Peyer's patch (tissue), 4 donors: ENCODE measurements at regions not wholly inside any gene's neighbourhood (a gene's known extent, or its start where the extent isn't known, plus 50 kb on each side); places are given as distances from the start of the nearest gene placed in this dataset.

ENCODE experiments used
- DNase-seq, 3 donors: peaks; one replicate each; pipeline ENCODE4 v3.0.0-alpha.2; 2017 to 2019
- H3K27ac ChIP-seq, 4 donors: fragments of 200-600 bp; sonication (generic); one replicate each; pipeline ENCODE4 v1.5.1; 2016 to 2019
- H3K27me3 ChIP-seq, 2 donors: fragments of 200-600 bp; sonication (generic); one replicate each; pipeline ENCODE4 v1.5.1; 2019
- H3K36me3 ChIP-seq, 3 donors: fragments of 200-600 bp; sonication (generic); one replicate each; pipeline ENCODE4 v1.5.1; 2016 to 2019
- H3K4me1 ChIP-seq, 4 donors: fragments of 200-600 bp; sonication (generic); one replicate each; pipeline ENCODE4 v1.5.1; 2016 to 2019
- H3K4me3 ChIP-seq, 4 donors: fragments of 200-600 bp; sonication (generic); 1 replicate in 3 of 4; 2 replicates in 1 of 4; pipeline ENCODE4 v1.5.1; 2016 to 2019; ENCODE audit warnings: mild to moderate bottlenecking in 1 of 4
- H3K9me3 ChIP-seq, 4 donors: fragments of 200-600 bp; sonication (generic); one replicate each; pipeline ENCODE4 v1.5.1; 2016 to 2019; ENCODE audit warnings: mild to moderate bottlenecking in 1 of 4
- CTCF ChIP-seq, 6 experiments: fragments of 450-650 bp in 4 of 6; fragments of 200-600 bp in 2 of 6; sonication (generic) in 1 of 6; IDR thresholded peaks; one replicate each; pipeline ENCODE4 v1.5.1; 2017 to 2019; ENCODE audit warnings: antibody characterized with exemption in 6 of 6, mild to moderate bottlenecking in 3 of 6, moderate library complexity in 1 of 6
- POLR2A ChIP-seq, 2 donors: fragments of 450-650 bp; IDR thresholded peaks; one replicate each; pipeline ENCODE4 v1.5.1; 2017; ENCODE audit warnings: antibody characterized with exemption in 2 of 2, mild to moderate bottlenecking in 2 of 2, moderate library complexity in 2 of 2

- Histone ChIP-seq H3K4me1 (peaks cover 0 to 4% (median 0%) of the 10 kb centered on the region in 4 donors), H3K9me3 (no peaks in the 10 kb centered on the region), H3K27me3 (no peaks in the 10 kb centered on the region), H3K36me3 (no peaks in the 10 kb centered on the region), H3K27ac (peak overlapping the region; percentile 89 to 95 (median 91)), H3K4me3 (peak overlapping the region; percentile 68 to 85 (median 75))
- DNase-seq = peak; percentile 94 to 97 (median 95)
- TF ChIP-seq POLR2A (IDR thresholded peaks at IDR 0.05) (peak; percentile 73 to 86), CTCF (IDR thresholded peaks at IDR 0.05) (peak in 2 of 6 experiments; percentile 15 to 31)
These were observed 49.7 kb upstream of the ATF3 start for GRCh38 chr1:212558693-212559480.
